ENCODE measurements at regions not wholly inside any gene's neighbourhood (a gene's known extent, or its start where the extent isn't known, plus 50 kb on each side); places are given as distances from the start of the nearest gene placed in this dataset.

DNA sequence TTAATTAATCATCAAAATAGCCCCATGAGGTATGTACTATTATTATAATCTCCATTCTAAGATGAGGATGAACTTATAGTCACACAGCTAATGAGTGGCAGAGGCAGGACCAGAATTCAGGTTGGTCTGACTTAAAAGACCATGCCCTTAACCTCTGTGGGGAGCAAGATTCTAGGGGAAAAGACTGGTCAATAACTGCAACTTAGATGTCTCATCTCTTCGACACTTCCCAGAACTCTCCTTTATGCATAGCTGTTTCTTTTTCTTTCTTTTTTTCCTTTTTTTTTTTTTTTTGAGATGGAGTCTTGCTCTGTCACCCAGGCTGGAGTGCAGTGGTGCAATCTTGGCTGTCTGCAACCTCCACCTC lies 66.3 kb upstream of the RTN4 start:
- TF ChIP-seq, protein P1, sequence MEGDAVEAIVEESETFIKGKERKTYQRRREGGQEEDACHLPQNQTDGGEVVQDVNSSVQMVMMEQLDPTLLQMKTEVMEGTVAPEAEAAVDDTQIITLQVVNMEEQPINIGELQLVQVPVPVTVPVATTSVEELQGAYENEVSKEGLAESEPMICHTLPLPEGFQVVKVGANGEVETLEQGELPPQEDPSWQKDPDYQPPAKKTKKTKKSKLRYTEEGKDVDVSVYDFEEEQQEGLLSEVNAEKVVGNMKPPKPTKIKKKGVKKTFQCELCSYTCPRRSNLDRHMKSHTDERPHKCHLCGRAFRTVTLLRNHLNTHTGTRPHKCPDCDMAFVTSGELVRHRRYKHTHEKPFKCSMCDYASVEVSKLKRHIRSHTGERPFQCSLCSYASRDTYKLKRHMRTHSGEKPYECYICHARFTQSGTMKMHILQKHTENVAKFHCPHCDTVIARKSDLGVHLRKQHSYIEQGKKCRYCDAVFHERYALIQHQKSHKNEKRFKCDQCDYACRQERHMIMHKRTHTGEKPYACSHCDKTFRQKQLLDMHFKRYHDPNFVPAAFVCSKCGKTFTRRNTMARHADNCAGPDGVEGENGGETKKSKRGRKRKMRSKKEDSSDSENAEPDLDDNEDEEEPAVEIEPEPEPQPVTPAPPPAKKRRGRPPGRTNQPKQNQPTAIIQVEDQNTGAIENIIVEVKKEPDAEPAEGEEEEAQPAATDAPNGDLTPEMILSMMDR (IDR thresholded peaks at IDR 0.05; ENCODE audit: low read depth, low read length, poor library complexity, severe bottlenecking) = no peak
- TF ChIP-seq EZH2phosphoT487 (IDR thresholded peaks at IDR 0.05; ENCODE audit: borderline replicate concordance, low read length) = no peak
